Fibroblast of lung (primary cell): ENCODE measurements at regions not wholly inside any gene's neighbourhood (a gene's known extent, or its start where the extent isn't known, plus 50 kb on each side); places are given as distances from the start of the nearest gene placed in this dataset.

ENCODE experiments used
- EZH2 ChIP-seq: IDR thresholded peaks from 2 replicates; pipeline ENCODE4 v1.5.1; 2012; ENCODE audit warnings: low read length, control low read depth, mild to moderate bottlenecking; ENCODE audit errors: missing control alignments
- TF ChIP-seq, protein P1 (sequence below), 2 donors: IDR thresholded peaks in 1 of 2; conservative IDR thresholded peaks in 1 of 2; 1 replicate in 1 of 2; 2 replicates in 1 of 2; pipeline ENCODE4 v1.5.1; 2011 to 2012; ENCODE audit warnings: low read length in 2 of 2, control low read depth in 1 of 2, inconsistent platforms in 1 of 2, low read depth in 1 of 2, mild to moderate bottlenecking in 1 of 2

DNA sequence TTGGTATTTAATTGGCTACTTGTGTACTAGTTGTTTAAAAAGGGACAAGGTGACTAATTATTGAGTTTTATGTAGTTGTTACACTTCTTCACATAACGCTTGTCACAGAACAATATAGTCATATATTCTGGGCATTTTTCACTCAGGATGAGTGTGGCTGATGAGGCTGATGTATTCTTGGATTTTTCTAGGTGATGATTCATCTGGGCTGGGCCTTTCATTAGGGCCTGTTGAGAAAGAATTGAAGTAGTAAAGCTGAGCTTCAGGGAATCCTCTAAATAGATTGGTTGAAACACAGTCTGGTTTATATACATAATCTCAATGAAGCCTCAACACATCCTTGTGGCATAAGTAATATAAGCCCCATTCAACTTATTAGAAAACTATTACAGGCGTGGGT is 445.7 kb downstream of the DAD1 start:
- TF ChIP-seq, protein P1, sequence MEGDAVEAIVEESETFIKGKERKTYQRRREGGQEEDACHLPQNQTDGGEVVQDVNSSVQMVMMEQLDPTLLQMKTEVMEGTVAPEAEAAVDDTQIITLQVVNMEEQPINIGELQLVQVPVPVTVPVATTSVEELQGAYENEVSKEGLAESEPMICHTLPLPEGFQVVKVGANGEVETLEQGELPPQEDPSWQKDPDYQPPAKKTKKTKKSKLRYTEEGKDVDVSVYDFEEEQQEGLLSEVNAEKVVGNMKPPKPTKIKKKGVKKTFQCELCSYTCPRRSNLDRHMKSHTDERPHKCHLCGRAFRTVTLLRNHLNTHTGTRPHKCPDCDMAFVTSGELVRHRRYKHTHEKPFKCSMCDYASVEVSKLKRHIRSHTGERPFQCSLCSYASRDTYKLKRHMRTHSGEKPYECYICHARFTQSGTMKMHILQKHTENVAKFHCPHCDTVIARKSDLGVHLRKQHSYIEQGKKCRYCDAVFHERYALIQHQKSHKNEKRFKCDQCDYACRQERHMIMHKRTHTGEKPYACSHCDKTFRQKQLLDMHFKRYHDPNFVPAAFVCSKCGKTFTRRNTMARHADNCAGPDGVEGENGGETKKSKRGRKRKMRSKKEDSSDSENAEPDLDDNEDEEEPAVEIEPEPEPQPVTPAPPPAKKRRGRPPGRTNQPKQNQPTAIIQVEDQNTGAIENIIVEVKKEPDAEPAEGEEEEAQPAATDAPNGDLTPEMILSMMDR (conservative IDR thresholded peaks at IDR 0.05 in 1 of 2, IDR thresholded peaks at IDR 0.05 in 1 of 2; ENCODE audit: low read depth in 1 of 2, low read length in 2 of 2): no peak
- TF ChIP-seq EZH2: no peak
